HCT116 (cell line): ENCODE measurements at regions not wholly inside any gene's neighbourhood (a gene's known extent, or its start where the extent isn't known, plus 50 kb on each side); places are given as distances from the start of the nearest gene placed in this dataset.

ENCODE experiments used
- POLR2A ChIP-seq: IDR thresholded peaks from 2 replicates; pipeline ENCODE4 v1.7.0; 2011; ENCODE audit warnings: borderline replicate concordance; ENCODE audit not compliant: insufficient read depth, insufficient read length; ENCODE audit errors: extremely low read depth
- REST ChIP-seq: IDR thresholded peaks from 2 replicates; pipeline ENCODE4 v1.6.1; 2012; ENCODE audit warnings: low read depth

- no peak for TF ChIP-seq POLR2A
- no peak for TF ChIP-seq REST
Measured at GRCh38 chr5:101515721-101516120, 612.6 kb upstream of the ST8SIA4 start.
